ENCODE measurements at regions not wholly inside any gene's neighbourhood (a gene's known extent, or its start where the extent isn't known, plus 50 kb on each side); places are given as distances from the start of the nearest gene placed in this dataset.

GRCh38 chrX:44096666-44097065, 123.5 kb upstream of the NDP start:
- Mint-ChIP-seq H3K27ac (no peak overlapping the region), H3K36me3 (ENCODE audit: low read depth) (no peaks in the 10 kb centered on the region), H3K9me3 (peaks cover 54% of the 10 kb centered on the region), H3K27me3 (ENCODE audit: low read depth, poor library complexity) (peaks cover 7% of the 10 kb centered on the region), H3K4me1 (no peaks in the 10 kb centered on the region), H3K4me3 (no peak overlapping the region)
- DNase-seq, result no peak
- no peak for TF ChIP-seq CTCF (IDR thresholded peaks at IDR 0.05)

- no peak for TF ChIP-seq CTCF (IDR thresholded peaks at IDR 0.05)
- no peak for DNase-seq
- Mint-ChIP-seq H3K9me3 (peaks cover 48% of the 10 kb centered on the region), H3K4me1 (no peaks in the 10 kb centered on the region), H3K4me3 (no peak overlapping the region), H3K36me3 (ENCODE audit: low read depth) (no peaks in the 10 kb centered on the region), H3K27me3 (ENCODE audit: low read depth, poor library complexity) (peaks cover 10% of the 10 kb centered on the region), H3K27ac (no peak overlapping the region)
Measured at GRCh38 chrX:44094821-44095530, 121.8 kb upstream of the NDP start.

GRCh38 chrX:44093431-44093830, 120.2 kb upstream of the NDP start:
- H3K4me3 Mint-ChIP-seq, result no peak overlapping the region

GRCh38 chrX:44092778-44093177, 119.6 kb upstream of the NDP start:
- no peaks in the 10 kb centered on the region for H3K36me3 Mint-ChIP-seq (ENCODE audit: low read depth)
- H3K4me3 Mint-ChIP-seq, result no peak overlapping the region
- H3K27ac Mint-ChIP-seq, result no peak overlapping the region
- TF ChIP-seq CTCF (IDR thresholded peaks at IDR 0.05), result no peak
- H3K9me3 Mint-ChIP-seq, result peaks cover 48% of the 10 kb centered on the region
- DNase-seq, result no peak
- H3K4me1 Mint-ChIP-seq, result no peaks in the 10 kb centered on the region
- H3K27me3 Mint-ChIP-seq (ENCODE audit: low read depth, poor library complexity), result peaks cover 10% of the 10 kb centered on the region

More at GRCh38 chrX:44093431-44093830, 120.2 kb upstream of the NDP start:
- H3K27ac Mint-ChIP-seq, result no peak overlapping the region
- no peak for TF ChIP-seq CTCF (IDR thresholded peaks at IDR 0.05)
- H3K4me1 Mint-ChIP-seq, result no peaks in the 10 kb centered on the region
- peaks cover 51% of the 10 kb centered on the region for H3K9me3 Mint-ChIP-seq
- H3K27me3 Mint-ChIP-seq (ENCODE audit: low read depth, poor library complexity), result peaks cover 10% of the 10 kb centered on the region
- DNase-seq, result no peak
- H3K36me3 Mint-ChIP-seq (ENCODE audit: low read depth), result no peaks in the 10 kb centered on the region

- no peak for TF ChIP-seq CTCF (IDR thresholded peaks at IDR 0.05)
- Mint-ChIP-seq H3K27me3 (ENCODE audit: low read depth, poor library complexity) (peaks cover 6% of the 10 kb centered on the region), H3K27ac (no peak overlapping the region), H3K36me3 (ENCODE audit: low read depth) (no peaks in the 10 kb centered on the region), H3K4me1 (no peaks in the 10 kb centered on the region), H3K4me3 (no peak overlapping the region), H3K9me3 (peaks cover 54% of the 10 kb centered on the region)
- DNase-seq, result no peak
Measured at GRCh38 chrX:44088510-44089144, 115.4 kb upstream of the NDP start.

GRCh38 chrX:44085209-44085608, 112.0 kb upstream of the NDP start:
- Mint-ChIP-seq H3K4me3 (no peak overlapping the region), H3K9me3 (peaks cover 58% of the 10 kb centered on the region), H3K4me1 (no peaks in the 10 kb centered on the region), H3K27me3 (ENCODE audit: low read depth, poor library complexity) (no peaks in the 10 kb centered on the region), H3K27ac (no peak overlapping the region), H3K36me3 (ENCODE audit: low read depth) (no peaks in the 10 kb centered on the region)
- no peak for DNase-seq
- TF ChIP-seq CTCF (IDR thresholded peaks at IDR 0.05), result no peak
